NCI-H1436 (cell line): ENCODE measurements at regions not wholly inside any gene's neighbourhood (a gene's known extent, or its start where the extent isn't known, plus 50 kb on each side); places are given as distances from the start of the nearest gene placed in this dataset.

ENCODE experiments used
- DNase-seq: peaks from one replicate; lab custom pipeline; 2025; lab: John Stamatoyannopoulos, UW

- no peak for DNase-seq
Measured at GRCh38 chr17:70796757-70797156, 627.4 kb downstream of the KCNJ2 start.

GRCh38 chr17:70797166-70797565 is 627.8 kb downstream of the KCNJ2 start:
- DNase-seq: no peak

GRCh38 chr17:70804161-70804560 is 634.8 kb downstream of the KCNJ2 start:
- no peak for DNase-seq

- no peak for DNase-seq
Measured at GRCh38 chr17:70808596-70808995, 639.3 kb downstream of the KCNJ2 start.

GRCh38 chr17:70810609-70811008 is 641.3 kb downstream of the KCNJ2 start:
- DNase-seq: no peak

GRCh38 chr17:70813355-70813930 is 644.1 kb downstream of the KCNJ2 start:
- DNase-seq: no peak

GRCh38 chr17:70819183-70819582 is 649.9 kb downstream of the KCNJ2 start:
- no peak for DNase-seq

- DNase-seq: no peak
Measured at GRCh38 chr17:70820276-70820675, 650.9 kb downstream of the KCNJ2 start.

- no peak for DNase-seq
Measured at GRCh38 chr17:70825321-70826125, 656.2 kb downstream of the KCNJ2 start.

GRCh38 chr17:70829876-70830275 is 660.5 kb downstream of the KCNJ2 start:
- DNase-seq: no peak

GRCh38 chr17:70834039-70834438 is 664.7 kb downstream of the KCNJ2 start:
- DNase-seq: no peak

GRCh38 chr17:70848785-70849184 is 679.5 kb downstream of the KCNJ2 start:
- no peak for DNase-seq

- DNase-seq: peak; percentile 59
Measured at GRCh38 chr17:70855401-70856054, 686.2 kb downstream of the KCNJ2 start.

- DNase-seq: no peak
Measured at GRCh38 chr17:70857351-70857750, 688.0 kb downstream of the KCNJ2 start.

GRCh38 chr17:70859829-70860228 is 690.5 kb downstream of the KCNJ2 start:
- peak; percentile 42 for DNase-seq

GRCh38 chr17:70862295-70862694 is 693.0 kb downstream of the KCNJ2 start:
- no peak for DNase-seq

GRCh38 chr17:70863436-70864248 is 694.3 kb downstream of the KCNJ2 start:
- no peak for DNase-seq

- no peak for DNase-seq
Measured at GRCh38 chr17:70865993-70866804, 696.9 kb downstream of the KCNJ2 start.

- DNase-seq: no peak
Measured at GRCh38 chr17:70868149-70868548, 698.8 kb downstream of the KCNJ2 start.

GRCh38 chr17:70869402-70870085 is 700.2 kb downstream of the KCNJ2 start:
- DNase-seq: no peak
